Smooth muscle cell (in vitro differentiated cells): ENCODE measurements at regions not wholly inside any gene's neighbourhood (a gene's known extent, or its start where the extent isn't known, plus 50 kb on each side); places are given as distances from the start of the nearest gene placed in this dataset.

Experiments used
- DNase-seq: peaks from one replicate; lab custom pipeline; 2025; ENCODE audit not compliant: unreplicated experiment; lab: John Stamatoyannopoulos, UW
- H2AFZ ChIP-seq: fragments of 200-600 bp; sonication (generic); 2 replicates; pipeline ENCODE4 v1.6.0; 2016; ENCODE audit warnings: antibody characterized with exemption, low read depth, mild to moderate bottlenecking
- H3F3A ChIP-seq: fragments of 200-600 bp; sonication (generic); 2 replicates; pipeline ENCODE4 v1.6.0; 2017; ENCODE audit warnings: antibody characterized with exemption, low read depth
- H3K27ac ChIP-seq: fragments of 200-600 bp; sonication (generic); 2 replicates; pipeline ENCODE4 v1.5.1; 2016; ENCODE audit warnings: low read depth, mild to moderate bottlenecking
- H3K27me3 ChIP-seq: fragments of 200-600 bp; sonication (generic); 2 replicates; pipeline ENCODE4 v1.6.1; 2016; ENCODE audit warnings: low read depth, mild to moderate bottlenecking
- H3K36me3 ChIP-seq: fragments of 200-600 bp; sonication (generic); 2 replicates; pipeline ENCODE4 v1.5.1; 2016; ENCODE audit warnings: low read depth
- H3K4me1 ChIP-seq: fragments of 200-600 bp; sonication (generic); 2 replicates; pipeline ENCODE4 v1.5.1; 2016; ENCODE audit warnings: low read depth
- H3K4me2 ChIP-seq: fragments of 200-600 bp; sonication (generic); 2 replicates; pipeline ENCODE4 v1.6.0; 2016; ENCODE audit warnings: mild to moderate bottlenecking
- H3K4me3 ChIP-seq: fragments of 200-600 bp; sonication (generic); 2 replicates; pipeline ENCODE4 v1.5.1; 2016; ENCODE audit warnings: mild to moderate bottlenecking
- H3K79me2 ChIP-seq: fragments of 200-600 bp; sonication (generic); 2 replicates; pipeline ENCODE4 v1.6.0; 2016; ENCODE audit warnings: low read depth, mild to moderate bottlenecking
- H3K9ac ChIP-seq: fragments of 200-600 bp; sonication (generic); 2 replicates; pipeline ENCODE4 v1.6.0; 2016; ENCODE audit warnings: low read depth
- H3K9me3 ChIP-seq: fragments of 200-600 bp; sonication (generic); replicated peaks from 2 replicates; pipeline ENCODE4 v1.5.1; 2016; ENCODE audit warnings: low read depth
- H4K20me1 ChIP-seq: fragments of 200-600 bp; sonication (generic); 2 replicates; pipeline ENCODE4 v1.6.0; 2016; ENCODE audit warnings: low read depth
- CTCF ChIP-seq: fragments of 200-600 bp; sonication (generic); IDR thresholded peaks from 2 replicates; pipeline ENCODE4 v1.5.1; 2017; ENCODE audit warnings: borderline replicate concordance, mild to moderate bottlenecking, antibody characterized with exemption; ENCODE audit not compliant: insufficient read depth, poor library complexity, severe bottlenecking
- WGBS: methylation state at CpG from one replicate; pipeline ENCODE4 v1.1.7; 2016; ENCODE audit warnings: low lambda C conversion rate; 5-methylcytosine and 5-hydroxymethylcytosine counted together

GRCh38 chr10:78690354-78691111 lies 378.2 kb upstream of the ZMIZ1 start:
- Histone ChIP-seq H3K4me1 (peaks cover 3% of the 10 kb centered on the region), H3K79me2 (no peaks in the 10 kb centered on the region), H3K27ac (no peak overlapping the region), H4K20me1 (no peaks in the 10 kb centered on the region), H3K9me3 (no peaks in the 10 kb centered on the region), H3F3A (no peaks in the 10 kb centered on the region), H3K36me3 (no peaks in the 10 kb centered on the region), H3K9ac (no peak overlapping the region), H3K27me3 (no peaks in the 10 kb centered on the region), H3K4me3 (no peak overlapping the region), H3K4me2 (no peak overlapping the region), H2AFZ (no peak overlapping the region)
- TF ChIP-seq CTCF, result no peak
- no peak for DNase-seq
- 93% methylated on average over 3 of the region's 3 CpGs for WGBS

- TF ChIP-seq CTCF, result no peak
- no peaks in the 10 kb centered on the region for H3F3A ChIP-seq
- no peak overlapping the region for H3K4me3 ChIP-seq
- H3K36me3 ChIP-seq, result no peaks in the 10 kb centered on the region
- no peaks in the 10 kb centered on the region for H3K27me3 ChIP-seq
- H3K9ac ChIP-seq, result no peak overlapping the region
- H3K4me1 ChIP-seq, result peaks cover 3% of the 10 kb centered on the region
- 81% methylated on average over 4 of the region's 4 CpGs for WGBS
- H4K20me1 ChIP-seq, result no peaks in the 10 kb centered on the region
- H3K9me3 ChIP-seq, result no peaks in the 10 kb centered on the region
- no peaks in the 10 kb centered on the region for H3K79me2 ChIP-seq
- no peak overlapping the region for H2AFZ ChIP-seq
- no peak for DNase-seq
- H3K27ac ChIP-seq, result no peak overlapping the region
- no peak overlapping the region for H3K4me2 ChIP-seq
Measured at GRCh38 chr10:78691301-78692030, 377.3 kb upstream of the ZMIZ1 start.

- WGBS, result 90% methylated on average over 4 of the region's 4 CpGs
- H4K20me1 ChIP-seq, result no peaks in the 10 kb centered on the region
- H3K9me3 ChIP-seq, result no peaks in the 10 kb centered on the region
- H3K4me3 ChIP-seq, result no peak overlapping the region
- H3K4me2 ChIP-seq, result no peak overlapping the region
- H3F3A ChIP-seq, result no peaks in the 10 kb centered on the region
- no peak for DNase-seq
- H3K79me2 ChIP-seq, result no peaks in the 10 kb centered on the region
- no peak overlapping the region for H3K27ac ChIP-seq
- H2AFZ ChIP-seq, result no peak overlapping the region
- no peak for TF ChIP-seq CTCF
- H3K4me1 ChIP-seq, result peaks cover 3% of the 10 kb centered on the region
- no peaks in the 10 kb centered on the region for H3K27me3 ChIP-seq
- no peaks in the 10 kb centered on the region for H3K36me3 ChIP-seq
- no peak overlapping the region for H3K9ac ChIP-seq
Measured at GRCh38 chr10:78692071-78692470, 376.7 kb upstream of the ZMIZ1 start.
